HG02943 (cell line): ENCODE measurements at regions not wholly inside any gene's neighbourhood (a gene's known extent, or its start where the extent isn't known, plus 50 kb on each side); places are given as distances from the start of the nearest gene placed in this dataset.

Experiments
- ATAC-seq: cut with Tn5 transposase; IDR thresholded peaks from one replicate; pipeline ENCODE4 v1.9.1; 2021; ENCODE audit warnings: mild to moderate bottlenecking, low read depth, moderate library complexity; ENCODE audit not compliant: unreplicated experiment

DNA sequence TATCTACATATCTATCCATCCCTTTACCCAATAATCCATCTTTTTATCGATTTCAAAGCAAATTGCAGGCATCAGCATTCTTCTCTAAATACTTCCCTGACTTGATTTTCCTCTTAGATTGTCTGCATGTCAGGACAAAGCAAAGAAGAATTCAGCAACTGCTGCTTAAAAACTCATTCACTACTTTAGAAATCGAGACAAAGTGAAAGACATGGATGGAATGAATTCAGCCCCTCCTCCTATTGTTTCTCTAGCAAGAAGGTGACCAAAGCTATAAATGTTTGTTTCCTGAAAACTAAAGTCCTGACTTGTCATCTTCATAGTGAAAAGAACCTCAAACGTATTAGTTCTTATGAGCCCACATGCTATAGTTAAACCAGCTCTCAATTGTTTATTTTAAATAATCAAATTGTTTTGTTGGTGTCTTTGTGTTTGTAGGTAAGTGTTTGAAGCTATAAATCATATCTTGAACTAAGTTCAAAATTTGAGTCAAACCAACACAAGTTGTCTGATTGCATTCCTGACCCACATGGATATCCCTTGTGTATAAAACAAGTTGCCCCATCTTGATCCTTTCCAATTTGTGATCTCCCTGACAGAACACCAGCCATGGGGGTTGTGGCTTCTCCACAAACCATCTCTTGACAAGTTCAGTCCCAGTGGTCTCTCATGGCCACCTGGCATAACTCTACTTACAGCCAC, 58.6 kb upstream of the ARHGAP5 start:
- ATAC-seq, result no peak

DNA sequence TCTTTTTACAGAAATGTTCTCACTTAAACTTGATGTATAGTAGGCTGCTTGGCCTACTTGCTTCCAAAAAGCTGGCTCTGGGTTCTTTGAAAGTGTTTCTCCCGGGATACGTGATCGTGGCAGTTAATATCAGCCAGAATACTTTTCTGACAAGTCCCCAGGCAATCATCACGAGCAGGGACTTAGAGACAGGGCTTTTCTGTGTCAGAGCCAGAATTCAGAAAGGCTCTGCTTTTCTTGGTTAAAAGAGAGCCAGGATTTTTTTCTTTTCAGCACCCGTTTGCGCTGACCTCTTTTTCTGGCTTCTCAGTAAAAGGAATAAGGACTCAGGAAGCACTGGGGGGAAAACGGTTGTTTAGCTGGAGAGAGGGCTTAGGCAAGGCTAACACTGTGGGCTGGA, 57.8 kb upstream of the ARHGAP5 start:
- ATAC-seq, result no peak

DNA sequence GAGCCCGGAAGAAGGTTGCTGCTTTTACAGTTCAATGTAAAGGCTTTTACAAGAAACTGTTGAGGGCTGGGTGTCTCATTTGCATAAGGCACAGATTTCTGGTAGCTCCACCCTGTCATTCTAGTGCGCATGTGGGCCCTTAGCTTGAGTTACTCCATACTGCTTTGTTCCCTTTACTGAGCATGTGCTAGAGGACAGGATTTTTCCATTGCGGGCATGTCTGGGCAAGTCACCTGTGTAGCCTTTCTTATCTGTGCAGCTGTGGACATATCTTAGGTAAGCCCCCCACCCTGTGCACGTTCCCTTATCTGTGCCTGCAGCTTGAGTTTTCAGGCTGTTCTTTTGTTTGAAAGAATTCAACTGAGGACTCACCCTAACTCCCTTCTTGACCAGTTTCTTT, 56.2 kb upstream of the ARHGAP5 start:
- ATAC-seq, result no peak

DNA sequence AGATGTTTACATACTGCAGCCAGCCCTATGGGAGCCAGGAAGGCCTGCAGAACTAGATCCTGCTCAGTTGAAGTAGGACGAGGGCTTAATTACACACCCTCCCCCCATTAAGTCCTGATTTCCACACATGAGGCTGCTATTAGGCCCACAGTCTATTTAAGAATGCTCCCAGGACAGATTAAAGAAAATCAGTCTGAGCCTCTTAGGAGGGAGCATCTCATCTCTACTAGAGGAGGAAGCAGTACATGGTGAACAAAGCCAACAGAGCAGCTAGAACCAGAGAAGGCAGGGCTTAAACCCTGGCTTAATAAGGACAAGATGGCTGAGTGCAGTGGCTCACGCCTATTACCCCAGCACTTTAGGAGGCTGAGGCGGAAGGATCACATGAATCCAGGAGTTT, 55.8 kb upstream of the ARHGAP5 start:
- no peak for ATAC-seq

DNA sequence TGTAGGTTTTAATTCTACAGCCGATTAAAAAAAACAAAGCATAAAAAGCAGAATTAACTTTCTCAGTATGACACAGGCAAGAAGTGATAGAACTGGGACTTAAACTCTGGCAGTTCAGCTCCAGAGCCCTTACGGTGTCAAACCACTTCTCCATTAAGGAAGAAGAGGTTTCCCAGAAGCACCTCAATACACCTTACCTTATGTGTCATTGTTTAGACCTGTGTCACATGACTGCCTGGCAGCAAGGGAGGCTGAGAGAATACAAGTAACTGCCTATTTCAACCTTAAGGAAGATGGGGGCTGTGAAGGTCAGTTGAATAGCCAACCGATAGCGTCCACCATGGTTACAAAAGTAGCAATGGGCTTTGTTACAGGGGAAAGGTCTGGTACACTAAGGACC, 54.6 kb upstream of the ARHGAP5 start:
- no peak for ATAC-seq

DNA sequence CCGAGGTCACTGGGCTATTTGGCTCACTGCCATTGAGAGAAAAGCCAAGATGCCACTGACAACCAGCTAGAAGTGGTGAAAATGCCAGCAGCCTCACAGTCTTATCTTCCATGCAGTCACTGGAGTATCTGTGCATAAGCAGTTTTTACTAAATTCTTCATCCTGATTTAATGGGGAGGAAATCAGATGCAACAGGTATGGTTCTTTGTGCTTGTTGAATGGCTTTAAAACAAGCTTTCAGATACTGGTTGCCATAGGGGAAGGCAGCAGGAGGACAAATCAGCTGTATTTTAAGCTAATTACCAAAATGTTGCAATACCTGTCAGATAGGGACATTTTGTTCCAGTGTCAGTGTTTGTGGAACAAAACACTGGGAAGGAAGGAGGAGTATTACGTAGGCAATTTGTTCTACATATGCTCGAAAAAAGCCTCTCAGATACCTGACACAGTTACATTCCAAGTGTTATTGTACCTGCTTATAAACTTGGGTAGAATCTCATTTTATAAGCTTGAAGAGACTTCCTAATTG, 54.1 kb upstream of the ARHGAP5 start:
- ATAC-seq, result no peak

DNA sequence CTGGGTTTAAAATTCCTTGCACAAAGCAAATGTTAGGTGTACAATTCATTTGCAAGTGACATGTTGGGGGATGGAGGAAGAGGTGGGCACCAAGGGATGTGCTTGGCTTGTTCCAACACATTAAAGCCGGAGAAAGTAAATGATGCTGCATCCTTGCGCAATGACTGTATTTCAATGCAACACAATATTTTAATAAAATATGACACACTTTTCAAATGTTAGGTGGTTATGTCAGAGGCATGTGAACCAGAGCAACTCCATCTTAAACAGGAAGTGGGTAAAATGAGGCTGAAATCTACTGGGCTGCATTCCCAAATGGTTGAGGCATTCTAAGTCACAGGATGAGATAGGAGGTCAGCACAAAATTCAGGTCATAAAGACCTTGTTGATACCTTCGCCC, 53.6 kb upstream of the ARHGAP5 start:
- no peak for ATAC-seq

DNA sequence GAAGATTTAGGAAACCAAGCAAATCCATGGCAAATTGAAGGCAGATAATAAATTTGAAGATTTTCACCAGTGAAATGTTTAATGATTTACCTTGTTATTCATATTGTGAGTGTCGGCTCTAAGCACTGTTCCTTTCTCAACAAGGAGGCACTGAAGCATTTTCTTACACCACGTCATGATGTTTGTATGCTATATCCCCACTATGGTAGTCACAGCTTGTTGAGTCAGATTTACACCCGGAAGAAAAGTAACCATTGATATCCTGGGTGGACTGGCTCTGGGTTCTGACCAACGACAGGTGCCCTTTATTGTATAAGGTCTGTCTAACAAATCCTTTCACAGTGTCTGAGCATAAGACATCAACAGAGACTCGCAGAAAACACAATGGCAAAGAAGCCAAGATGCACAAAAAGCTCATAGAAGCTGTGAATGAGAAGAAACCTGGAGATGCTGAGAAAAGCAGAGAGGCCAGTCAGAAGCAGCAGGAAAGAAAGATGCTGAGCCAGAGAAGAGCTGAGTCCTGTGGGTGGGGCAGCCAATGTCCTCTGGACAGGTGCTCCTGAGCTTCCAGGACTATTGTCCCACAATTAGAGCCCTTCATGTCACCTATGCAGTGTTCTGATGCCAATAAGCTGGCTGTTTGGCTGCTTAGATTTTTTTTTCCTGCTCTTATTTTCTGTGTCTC, 49.7 kb upstream of the ARHGAP5 start:
- ATAC-seq, result no peak
